Upper lobe of right lung (tissue), 1 donor: ENCODE measurements at regions not wholly inside any gene's neighbourhood (a gene's known extent, or its start where the extent isn't known, plus 50 kb on each side); places are given as distances from the start of the nearest gene placed in this dataset.

ENCODE experiments used
- ATAC-seq: fragments of 200-7000 bp; cut with Tn5 transposase; one replicate; pipeline ENCODE4 v1.9.1; 2020; ENCODE audit warnings: mild to moderate bottlenecking, moderate library complexity
- DNase-seq: peaks from one replicate; pipeline ENCODE4 v3.0.0-alpha.2; 2020
- H3K27ac ChIP-seq: fragments of 200-600 bp; one replicate; pipeline ENCODE4 v1.8.0; 2022
- H3K27me3 ChIP-seq: fragments of 200-600 bp; one replicate; pipeline ENCODE4 v1.8.0; 2022; ENCODE audit warnings: mild to moderate bottlenecking
- H3K36me3 ChIP-seq: fragments of 200-600 bp; one replicate; pipeline ENCODE4 v1.8.0; 2022
- H3K4me1 ChIP-seq: fragments of 200-600 bp; one replicate; pipeline ENCODE4 v1.8.0; 2022
- H3K4me3 ChIP-seq: fragments of 200-600 bp; one replicate; pipeline ENCODE4 v1.8.0; 2022; ENCODE audit warnings: mild to moderate bottlenecking
- H3K9me3 ChIP-seq: fragments of 200-600 bp; one replicate; pipeline ENCODE4 v1.8.0; 2022
- CTCF ChIP-seq: fragments of 200-600 bp; IDR thresholded peaks from one replicate; pipeline ENCODE4 v1.8.0; 2022; ENCODE audit warnings: antibody characterized with exemption
- intact Hi-C: fragments of 100-400 bp; cut with DNase I; formaldehyde crosslinking; loops from one replicate; pipeline ENCODE4 v1.11.0; 2022
- donor health status: DM: no; HTN: yes; CAD: no; lungs with severe emphysema.

- ATAC-seq: no peak
- intact Hi-C loops: no loop called here
- TF ChIP-seq CTCF: no peak
Measured at GRCh38 chr19:31416548-31416947, 67.3 kb upstream of the TSHZ3 start.

GRCh38 chr19:31418055-31418454 lies 68.8 kb upstream of the TSHZ3 start:
- no peaks in the 10 kb centered on the region for H3K4me1 ChIP-seq
- no peak for TF ChIP-seq CTCF
- intact Hi-C loops: no loop called here
- H3K36me3 ChIP-seq: no peaks in the 10 kb centered on the region
- H3K27me3 ChIP-seq: no peaks in the 10 kb centered on the region
- no peak overlapping the region for H3K27ac ChIP-seq
- ATAC-seq: no peak
- H3K9me3 ChIP-seq: no peaks in the 10 kb centered on the region
- no peak overlapping the region for H3K4me3 ChIP-seq
- DNase-seq: no peak

More at GRCh38 chr19:31416548-31416947, 67.3 kb upstream of the TSHZ3 start:
- DNase-seq: no peak
- Histone ChIP-seq H3K27me3 (no peaks in the 10 kb centered on the region), H3K9me3 (no peaks in the 10 kb centered on the region), H3K27ac (no peak overlapping the region), H3K4me1 (no peaks in the 10 kb centered on the region), H3K36me3 (no peaks in the 10 kb centered on the region), H3K4me3 (no peak overlapping the region)

GRCh38 chr19:31418692-31419430 lies 69.6 kb upstream of the TSHZ3 start:
- no peak for ATAC-seq
- H3K4me1 ChIP-seq: no peaks in the 10 kb centered on the region
- H3K27ac ChIP-seq: no peak overlapping the region
- H3K4me3 ChIP-seq: no peak overlapping the region
- intact Hi-C loops: no loop called here
- no peaks in the 10 kb centered on the region for H3K36me3 ChIP-seq
- H3K27me3 ChIP-seq: no peaks in the 10 kb centered on the region
- no peak for TF ChIP-seq CTCF
- no peak for DNase-seq
- no peaks in the 10 kb centered on the region for H3K9me3 ChIP-seq

GRCh38 chr19:31419871-31420445 lies 70.7 kb upstream of the TSHZ3 start:
- Histone ChIP-seq H3K36me3 (no peaks in the 10 kb centered on the region), H3K4me3 (no peak overlapping the region), H3K4me1 (no peaks in the 10 kb centered on the region), H3K27ac (no peak overlapping the region), H3K9me3 (no peaks in the 10 kb centered on the region), H3K27me3 (no peaks in the 10 kb centered on the region)
- ATAC-seq: no peak
- DNase-seq: no peak
- no peak for TF ChIP-seq CTCF
- intact Hi-C loops: no loop called here

- Histone ChIP-seq H3K27ac (no peak overlapping the region), H3K27me3 (no peaks in the 10 kb centered on the region), H3K9me3 (no peaks in the 10 kb centered on the region), H3K4me3 (no peak overlapping the region), H3K4me1 (no peaks in the 10 kb centered on the region), H3K36me3 (no peaks in the 10 kb centered on the region)
- TF ChIP-seq CTCF: no peak
- ATAC-seq (no peak), DNase-seq (no peak)
- intact Hi-C loops: no loop called here
Measured at GRCh38 chr19:31421082-31421481, 71.8 kb upstream of the TSHZ3 start.
